Endothelial cell (in vitro differentiated cells): ENCODE measurements at regions not wholly inside any gene's neighbourhood (a gene's known extent, or its start where the extent isn't known, plus 50 kb on each side); places are given as distances from the start of the nearest gene placed in this dataset.

Source experiments
- DNase-seq: peaks from one replicate; pipeline ENCODE4 v3.0.0; 2021; ENCODE audit warnings: low spot score
- H3K27ac Mint-ChIP-seq: one replicate; pipeline ENCODE4 v1.8.0; 2021; ENCODE audit warnings: mixed read lengths, inconsistent platforms; ENCODE audit not compliant: unreplicated experiment
- H3K27me3 Mint-ChIP-seq: one replicate; pipeline ENCODE4 v1.8.0; 2021; ENCODE audit warnings: mild to moderate bottlenecking, moderate library complexity, mixed read lengths, inconsistent platforms; ENCODE audit not compliant: unreplicated experiment
- H3K36me3 Mint-ChIP-seq: one replicate; pipeline ENCODE4 v1.8.0; 2021; ENCODE audit warnings: mild to moderate bottlenecking, low read depth, mixed read lengths, inconsistent platforms; ENCODE audit not compliant: unreplicated experiment
- H3K4me1 Mint-ChIP-seq: one replicate; pipeline ENCODE4 v1.8.0; 2021; ENCODE audit warnings: mild to moderate bottlenecking, mixed read lengths, inconsistent platforms; ENCODE audit not compliant: unreplicated experiment
- H3K4me3 Mint-ChIP-seq: one replicate; pipeline ENCODE4 v1.8.0; 2021; ENCODE audit warnings: mild to moderate bottlenecking, mixed read lengths, inconsistent platforms; ENCODE audit not compliant: unreplicated experiment
- H3K9me3 Mint-ChIP-seq: one replicate; pipeline ENCODE4 v1.8.0; 2021; ENCODE audit warnings: mixed read lengths, inconsistent platforms; ENCODE audit not compliant: unreplicated experiment
- CTCF ChIP-seq: fragments of 200-600 bp; sonication (generic); IDR thresholded peaks from one replicate; pipeline ENCODE4 v1.5.0; 2021; ENCODE audit warnings: antibody characterized with exemption; ENCODE audit not compliant: unreplicated experiment

DNA sequence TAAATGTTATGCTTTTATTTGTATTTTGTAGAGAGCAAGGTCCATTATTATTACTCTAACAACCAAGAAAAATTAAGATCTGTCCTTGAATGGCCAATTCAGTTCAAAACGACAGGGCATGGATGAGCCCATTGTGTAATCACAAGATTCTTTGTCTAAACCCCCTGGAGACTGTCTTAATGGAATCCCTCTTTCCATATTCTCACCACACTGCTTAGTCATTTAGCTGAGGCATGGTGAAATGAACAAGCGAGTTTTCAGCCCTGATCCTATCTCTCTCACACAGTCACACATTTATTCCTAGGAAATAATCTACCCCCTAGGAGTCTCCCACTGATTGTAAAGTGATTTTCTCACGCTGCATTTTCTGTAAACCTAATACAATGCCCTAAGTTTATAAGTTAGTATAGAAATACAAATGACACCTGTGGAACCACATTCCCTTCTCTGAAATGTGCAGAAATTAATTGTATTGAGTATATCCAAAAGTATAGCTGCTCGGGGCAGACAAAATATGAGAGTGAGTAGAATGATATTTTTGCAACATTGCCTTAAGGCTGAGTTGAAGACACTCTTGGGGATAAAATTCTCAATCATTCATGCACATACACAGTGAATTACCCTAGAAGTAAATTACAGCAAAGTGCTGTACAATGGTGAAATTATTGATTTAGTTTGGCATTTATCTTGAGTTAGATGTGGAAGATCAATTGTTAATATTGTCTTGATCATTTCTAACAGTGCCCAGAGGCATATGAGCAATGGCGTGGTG is 119.7 kb upstream of the PCDH7 start:
- H3K4me3 Mint-ChIP-seq, result no peak overlapping the region
- no peak overlapping the region for H3K27ac Mint-ChIP-seq
- no peak for TF ChIP-seq CTCF
- H3K9me3 Mint-ChIP-seq, result no peaks in the 10 kb centered on the region
- no peaks in the 10 kb centered on the region for H3K4me1 Mint-ChIP-seq
- H3K36me3 Mint-ChIP-seq, result no peaks in the 10 kb centered on the region
- DNase-seq, result no peak
- H3K27me3 Mint-ChIP-seq, result no peaks in the 10 kb centered on the region

DNA sequence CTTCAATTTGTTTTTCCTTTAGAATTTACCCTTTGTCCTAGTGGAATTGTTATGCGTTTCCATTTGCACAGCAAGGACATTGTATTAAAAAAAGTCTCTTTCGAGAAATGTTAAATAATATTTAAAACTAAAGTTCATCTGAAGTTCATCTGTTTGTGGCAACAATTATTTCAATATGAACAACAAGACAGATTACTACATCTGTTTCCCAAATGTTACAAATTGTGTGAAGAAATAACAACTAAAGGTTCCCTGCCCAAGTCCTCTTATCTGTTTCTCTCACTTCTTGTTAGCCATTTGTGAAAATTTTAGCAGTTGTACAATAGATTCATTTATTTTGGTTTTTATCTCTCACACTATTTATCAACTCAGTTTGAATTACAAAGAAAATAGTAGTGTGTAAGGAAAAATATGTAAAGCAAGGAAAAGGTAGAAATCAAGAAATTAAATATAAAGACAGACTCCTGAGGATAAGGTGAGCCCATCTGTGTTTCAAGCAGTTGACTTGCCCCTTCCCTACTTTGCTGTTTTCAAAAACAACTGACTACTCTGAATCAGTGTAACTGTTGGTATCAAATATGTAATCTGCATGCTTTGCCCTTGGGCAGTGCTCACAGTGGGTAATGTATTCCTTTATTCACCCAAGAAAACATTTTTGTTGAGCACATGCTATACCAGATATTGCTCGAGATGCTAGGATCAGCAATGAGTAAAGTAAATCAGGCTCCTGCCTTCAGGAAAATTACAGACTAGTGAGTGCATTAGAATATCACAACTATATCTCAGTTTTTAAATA is 118.9 kb upstream of the PCDH7 start:
- TF ChIP-seq CTCF, result no peak
- Mint-ChIP-seq H3K9me3 (no peaks in the 10 kb centered on the region), H3K36me3 (no peaks in the 10 kb centered on the region), H3K27me3 (no peaks in the 10 kb centered on the region), H3K4me3 (no peak overlapping the region), H3K27ac (no peak overlapping the region), H3K4me1 (no peaks in the 10 kb centered on the region)
- DNase-seq, result no peak

DNA sequence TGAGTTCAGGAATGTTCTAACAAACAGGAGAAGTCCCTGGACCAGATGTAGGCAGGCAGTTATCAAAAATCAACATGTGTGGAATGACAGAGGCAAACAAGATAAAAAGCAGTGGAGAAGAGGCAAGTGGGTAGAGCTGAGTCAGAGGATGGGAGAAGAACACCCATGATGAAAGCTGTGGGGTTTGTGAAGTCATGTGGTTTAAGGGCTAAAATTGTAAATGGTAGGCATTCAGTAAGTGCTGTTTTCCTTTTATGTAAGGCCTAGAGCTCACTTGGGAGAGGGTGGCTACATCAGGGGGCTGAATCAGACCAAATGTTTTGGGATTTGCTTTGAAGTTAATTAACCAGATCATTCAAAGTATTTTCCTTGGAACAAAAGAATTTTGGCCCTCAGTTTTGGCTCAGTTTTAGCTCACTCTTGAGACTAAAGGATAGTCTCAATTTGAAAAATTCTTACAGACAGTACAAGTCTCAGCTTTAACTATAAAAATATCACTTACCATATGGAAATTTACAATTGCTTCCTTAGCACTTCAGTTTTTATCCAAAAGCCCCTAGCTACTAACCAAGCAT is 114.5 kb upstream of the PCDH7 start:
- no peak for TF ChIP-seq CTCF
- Mint-ChIP-seq H3K4me1 (no peaks in the 10 kb centered on the region), H3K27me3 (no peaks in the 10 kb centered on the region), H3K9me3 (no peaks in the 10 kb centered on the region), H3K27ac (no peak overlapping the region), H3K4me3 (no peak overlapping the region), H3K36me3 (no peaks in the 10 kb centered on the region)
- no peak for DNase-seq

GRCh38 chr4:30610361-30610760 is 109.8 kb upstream of the PCDH7 start:
- Mint-ChIP-seq H3K36me3 (no peaks in the 10 kb centered on the region), H3K4me3 (no peak overlapping the region), H3K4me1 (no peaks in the 10 kb centered on the region), H3K27ac (no peak overlapping the region), H3K9me3 (no peaks in the 10 kb centered on the region), H3K27me3 (no peaks in the 10 kb centered on the region)
- no peak for DNase-seq
- no peak for TF ChIP-seq CTCF

DNA sequence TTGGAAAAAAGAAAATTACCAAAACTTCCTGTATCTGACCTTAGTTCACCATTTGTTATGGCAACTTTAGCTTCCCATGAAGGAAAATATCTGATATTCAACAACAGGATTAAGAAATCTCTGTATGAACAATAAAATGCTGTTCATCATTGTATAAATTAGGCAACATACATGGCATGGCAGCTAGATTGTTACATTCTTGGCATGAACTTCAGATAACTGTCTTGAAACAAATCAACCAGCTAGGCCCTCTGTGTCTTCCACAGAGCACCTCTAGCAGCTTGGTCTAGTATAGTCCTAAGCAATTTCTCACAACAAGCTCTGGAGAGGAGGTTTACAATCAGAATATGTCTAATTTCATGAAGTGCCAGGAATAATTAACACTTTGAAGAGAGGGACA is 105.4 kb upstream of the PCDH7 start:
- H3K4me3 Mint-ChIP-seq, result no peak overlapping the region
- TF ChIP-seq CTCF, result no peak

More for the DNA sequence above, 105.4 kb upstream of the PCDH7 start:
- Mint-ChIP-seq H3K36me3 (no peaks in the 10 kb centered on the region), H3K27ac (no peak overlapping the region), H3K9me3 (no peaks in the 10 kb centered on the region), H3K27me3 (no peaks in the 10 kb centered on the region), H3K4me1 (no peaks in the 10 kb centered on the region)
- no peak for DNase-seq
